Trophoblast cell (in vitro differentiated cells and primary cell): ENCODE measurements at regions not wholly inside any gene's neighbourhood (a gene's known extent, or its start where the extent isn't known, plus 50 kb on each side); places are given as distances from the start of the nearest gene placed in this dataset.

Experiments
- DNase-seq, 2 donors: peaks; one replicate each; pipeline ENCODE4 v3.0.0-alpha.2; 2016
- H2AFZ ChIP-seq: 2 replicates; pipeline ENCODE4 v1.6.1; 2013; ENCODE audit warnings: low read length, moderate library complexity, mild to moderate bottlenecking; ENCODE audit not compliant: insufficient read depth, poor library complexity
- H2AK5ac ChIP-seq: 2 replicates; pipeline ENCODE4 v1.6.1; 2013; ENCODE audit warnings: mild to moderate bottlenecking, low read length
- H2BK120ac ChIP-seq: 2 replicates; pipeline ENCODE4 v1.6.1; 2013; ENCODE audit warnings: low read length, mild to moderate bottlenecking, moderate library complexity; ENCODE audit not compliant: insufficient read depth, poor library complexity
- H2BK12ac ChIP-seq: 2 replicates; pipeline ENCODE4 v1.6.1; 2013; ENCODE audit warnings: mild to moderate bottlenecking, low read length, moderate library complexity
- H2BK5ac ChIP-seq: 2 replicates; pipeline ENCODE4 v1.6.1; 2013; ENCODE audit warnings: low read length, low read depth, moderate library complexity, mild to moderate bottlenecking; ENCODE audit not compliant: poor library complexity
- H3K14ac ChIP-seq: 2 replicates; pipeline ENCODE4 v1.6.1; 2013; ENCODE audit warnings: mild to moderate bottlenecking, low read length
- H3K18ac ChIP-seq: 2 replicates; pipeline ENCODE4 v1.6.1; 2013; ENCODE audit warnings: mild to moderate bottlenecking, low read length
- H3K23ac ChIP-seq: 2 replicates; pipeline ENCODE4 v1.6.1; 2013; ENCODE audit warnings: low read length
- H3K27ac ChIP-seq: 2 replicates; pipeline ENCODE4 v1.5.1; 2013; ENCODE audit warnings: low read depth, mild to moderate bottlenecking, inconsistent platforms, low read length, moderate library complexity
- H3K27me3 ChIP-seq: 2 replicates; pipeline ENCODE4 v1.6.1; 2013; ENCODE audit warnings: inconsistent platforms, mild to moderate bottlenecking, low read length, moderate library complexity; ENCODE audit not compliant: insufficient read depth
- H3K36me3 ChIP-seq, 2 experiments: 1 replicate in 1 of 2; 2 replicates in 1 of 2; pipeline ENCODE4 v1.6.1; 2013; ENCODE audit warnings: low read length in 2 of 2, mild to moderate bottlenecking in 2 of 2, moderate library complexity in 1 of 2; ENCODE audit not compliant: insufficient read depth in 2 of 2, control insufficient read depth in 1 of 2
- H3K4ac ChIP-seq: 2 replicates; pipeline ENCODE4 v1.6.1; 2013; ENCODE audit warnings: low read depth, mild to moderate bottlenecking, low read length, moderate library complexity
- H3K4me1 ChIP-seq, 2 experiments: 1 replicate in 1 of 2; 2 replicates in 1 of 2; pipeline ENCODE4 v1.6.1; 2013; ENCODE audit warnings: low read length in 2 of 2, mild to moderate bottlenecking in 2 of 2, moderate library complexity in 1 of 2; ENCODE audit not compliant: insufficient read depth in 2 of 2, control insufficient read depth in 1 of 2
- H3K4me2 ChIP-seq: 2 replicates; pipeline ENCODE4 v1.6.1; 2013; ENCODE audit warnings: inconsistent platforms, mild to moderate bottlenecking, low read length, moderate library complexity
- H3K4me3 ChIP-seq: 2 replicates; pipeline ENCODE4 v1.5.1; 2013; ENCODE audit warnings: mild to moderate bottlenecking, low read depth, low read length, inconsistent platforms
- H3K79me1 ChIP-seq: one replicate; pipeline ENCODE4 v1.6.1; 2013; ENCODE audit warnings: low read length
- H3K79me2 ChIP-seq: 2 replicates; pipeline ENCODE4 v1.6.1; 2013; ENCODE audit warnings: low read length, mild to moderate bottlenecking; ENCODE audit not compliant: control insufficient read depth, insufficient read depth, poor library complexity
- H3K9ac ChIP-seq: 2 replicates; pipeline ENCODE4 v1.6.1; 2013; ENCODE audit warnings: mild to moderate bottlenecking, low read length
- H3K9me3 ChIP-seq: 2 replicates; pipeline ENCODE4 v1.6.1; 2013; ENCODE audit warnings: low read depth, mild to moderate bottlenecking, control low read depth, inconsistent platforms, low read length; ENCODE audit not compliant: insufficient read depth
- H4K12ac ChIP-seq: 2 replicates; pipeline ENCODE4 v1.6.1; 2013; ENCODE audit warnings: low read depth, mild to moderate bottlenecking, low read length, moderate library complexity
- H4K8ac ChIP-seq: 2 replicates; pipeline ENCODE4 v1.6.1; 2013; ENCODE audit warnings: low read depth, mild to moderate bottlenecking, low read length, moderate library complexity
- H4K91ac ChIP-seq: one replicate; pipeline ENCODE4 v1.6.1; 2013; ENCODE audit warnings: low read depth, mild to moderate bottlenecking, low read length, moderate library complexity
- WGBS: extraction: QIAGEN DNeasy Blood & Tissue Kit; methylation state at CpG from one replicate; pipeline ENCODE4 v1.1.7; 2013; ENCODE audit warnings: missing lambda C conversion rate; ENCODE audit not compliant: insufficient read length, insufficient coverage; ENCODE audit errors: extremely low coverage; 5-methylcytosine and 5-hydroxymethylcytosine counted together

DNA sequence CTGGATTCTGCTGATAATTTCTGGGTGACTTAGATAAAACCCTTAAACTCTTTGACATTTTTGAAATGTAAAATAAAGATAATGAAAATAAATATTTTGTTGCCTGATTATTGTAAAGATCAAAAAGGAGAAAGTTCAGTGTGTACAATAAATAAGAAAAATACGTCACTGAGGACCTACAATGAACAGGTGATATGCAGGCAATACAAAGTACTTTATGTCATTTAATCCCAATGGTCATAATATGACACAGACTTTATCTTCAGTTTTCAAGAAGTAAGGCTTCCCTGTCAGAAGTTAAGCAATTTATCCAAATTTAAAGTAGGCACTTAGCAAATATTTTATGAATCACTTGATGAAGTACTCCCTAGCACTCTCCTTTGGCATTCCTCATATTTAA is 532.8 kb downstream of the GBA3 start:
- H3K27ac ChIP-seq = no peak overlapping the region
- H2AFZ ChIP-seq = no peak overlapping the region
- H2BK120ac ChIP-seq = no peak overlapping the region
- H3K79me1 ChIP-seq = no peaks in the 10 kb centered on the region
- H3K4me1 ChIP-seq = no peaks in the 10 kb centered on the region
- H3K79me2 ChIP-seq = no peaks in the 10 kb centered on the region
- no peak overlapping the region for H3K14ac ChIP-seq
- H3K36me3 ChIP-seq = no peaks in the 10 kb centered on the region
- H3K4me3 ChIP-seq = no peak overlapping the region
- WGBS = no CpG with 5 or more reads among the region's 1 CpG
- no peak overlapping the region for H3K9ac ChIP-seq
- no peaks in the 10 kb centered on the region for H3K9me3 ChIP-seq
- no peak overlapping the region for H2BK12ac ChIP-seq
- no peak overlapping the region for H4K91ac ChIP-seq
- no peak overlapping the region for H4K8ac ChIP-seq
- no peak overlapping the region for H3K4ac ChIP-seq
- DNase-seq = no peak
- no peak overlapping the region for H2BK5ac ChIP-seq
- H3K23ac ChIP-seq = no peak overlapping the region
- H3K27me3 ChIP-seq = no peaks in the 10 kb centered on the region
- no peak overlapping the region for H3K18ac ChIP-seq
- no peak overlapping the region for H4K12ac ChIP-seq
- no peak overlapping the region for H2AK5ac ChIP-seq
- H3K4me2 ChIP-seq = no peak overlapping the region

GRCh38 chr4:23224684-23225420 is 532.1 kb downstream of the GBA3 start:
- no peaks in the 10 kb centered on the region for H3K36me3 ChIP-seq
- no peak overlapping the region for H3K4me3 ChIP-seq
- H3K27ac ChIP-seq = no peak overlapping the region
- H3K4me1 ChIP-seq = no peaks in the 10 kb centered on the region
- no peak overlapping the region for H4K91ac ChIP-seq
- H2BK5ac ChIP-seq = no peak overlapping the region
- H3K14ac ChIP-seq = no peak overlapping the region
- no peaks in the 10 kb centered on the region for H3K9me3 ChIP-seq
- H2AFZ ChIP-seq = no peak overlapping the region
- H2BK120ac ChIP-seq = no peak overlapping the region
- DNase-seq = no peak
- no peaks in the 10 kb centered on the region for H3K79me2 ChIP-seq
- no peak overlapping the region for H4K12ac ChIP-seq
- H2BK12ac ChIP-seq = no peak overlapping the region
- no peaks in the 10 kb centered on the region for H3K79me1 ChIP-seq
- H3K23ac ChIP-seq = no peak overlapping the region
- no peak overlapping the region for H3K9ac ChIP-seq
- H2AK5ac ChIP-seq = no peak overlapping the region
- H3K4me2 ChIP-seq = no peak overlapping the region
- no peak overlapping the region for H4K8ac ChIP-seq
- H3K27me3 ChIP-seq = no peaks in the 10 kb centered on the region
- WGBS = no CpG with 5 or more reads among the region's 4 CpGs
- no peak overlapping the region for H3K4ac ChIP-seq
- no peak overlapping the region for H3K18ac ChIP-seq

GRCh38 chr4:23220911-23221310 is 528.2 kb downstream of the GBA3 start:
- Histone ChIP-seq H2BK5ac (no peak overlapping the region), H2AK5ac (no peak overlapping the region), H3K23ac (no peak overlapping the region), H3K18ac (no peak overlapping the region), H4K12ac (no peak overlapping the region), H3K79me2 (no peaks in the 10 kb centered on the region), H3K4me2 (no peak overlapping the region), H3K36me3 (no peaks in the 10 kb centered on the region), H3K4me3 (no peak overlapping the region), H3K9me3 (no peaks in the 10 kb centered on the region), H2BK120ac (no peak overlapping the region), H3K14ac (no peak overlapping the region), H4K91ac (no peak overlapping the region), H3K4ac (no peak overlapping the region), H3K79me1 (no peaks in the 10 kb centered on the region), H3K4me1 (no peaks in the 10 kb centered on the region), H3K9ac (no peak overlapping the region), H3K27ac (no peak overlapping the region), H4K8ac (no peak overlapping the region), H3K27me3 (no peaks in the 10 kb centered on the region), H2BK12ac (no peak overlapping the region), H2AFZ (no peak overlapping the region)
- DNase-seq = no peak
- no CpG with 5 or more reads among the region's 2 CpGs for WGBS

- H3K23ac ChIP-seq = no peak overlapping the region
- no CpG with 5 or more reads among the region's 3 CpGs for WGBS
- no peak overlapping the region for H4K91ac ChIP-seq
- H2AFZ ChIP-seq = no peak overlapping the region
- no peak overlapping the region for H3K4me3 ChIP-seq
- no peaks in the 10 kb centered on the region for H3K4me1 ChIP-seq
- no peak overlapping the region for H3K4ac ChIP-seq
- no peak overlapping the region for H2BK12ac ChIP-seq
- H4K8ac ChIP-seq = no peak overlapping the region
- no peaks in the 10 kb centered on the region for H3K27me3 ChIP-seq
- no peak overlapping the region for H3K18ac ChIP-seq
- no peak for DNase-seq
- no peak overlapping the region for H2BK5ac ChIP-seq
- no peak overlapping the region for H2BK120ac ChIP-seq
- H3K36me3 ChIP-seq = no peaks in the 10 kb centered on the region
- no peak overlapping the region for H3K27ac ChIP-seq
- no peaks in the 10 kb centered on the region for H3K9me3 ChIP-seq
- no peaks in the 10 kb centered on the region for H3K79me2 ChIP-seq
- H3K14ac ChIP-seq = no peak overlapping the region
- no peak overlapping the region for H4K12ac ChIP-seq
- H3K79me1 ChIP-seq = no peaks in the 10 kb centered on the region
- H3K9ac ChIP-seq = no peak overlapping the region
- no peak overlapping the region for H2AK5ac ChIP-seq
- H3K4me2 ChIP-seq = no peak overlapping the region
These were observed 527.2 kb downstream of the GBA3 start for GRCh38 chr4:23219779-23220408.
